ENCODE measurements at regions not wholly inside any gene's neighbourhood (a gene's known extent, or its start where the extent isn't known, plus 50 kb on each side); places are given as distances from the start of the nearest gene placed in this dataset.

- TF ChIP-seq CTCF (IDR thresholded peaks at IDR 0.05; ENCODE audit: extremely low read depth, insufficient read depth, missing control alignments) = no peak
- no peak for DNase-seq (ENCODE audit: low spot score)
- in situ Hi-C loops (cut with MboI; ENCODE audit: low pct_unique_long_range_greater_than_20kb, low sequenced_read_pairs, unreplicated experiment) = no loop called here
Observed at GRCh38 chr14:100392356-100392755, 69.2 kb downstream of the SLC25A47 start.

- in situ Hi-C loops (cut with MboI; ENCODE audit: low pct_unique_long_range_greater_than_20kb, low sequenced_read_pairs, unreplicated experiment) = no loop called here
- DNase-seq (ENCODE audit: low spot score) = no peak
- no peak for TF ChIP-seq CTCF (IDR thresholded peaks at IDR 0.05; ENCODE audit: extremely low read depth, insufficient read depth, missing control alignments)
Observed at GRCh38 chr14:100393362-100393761, 70.2 kb downstream of the SLC25A47 start.

DNA sequence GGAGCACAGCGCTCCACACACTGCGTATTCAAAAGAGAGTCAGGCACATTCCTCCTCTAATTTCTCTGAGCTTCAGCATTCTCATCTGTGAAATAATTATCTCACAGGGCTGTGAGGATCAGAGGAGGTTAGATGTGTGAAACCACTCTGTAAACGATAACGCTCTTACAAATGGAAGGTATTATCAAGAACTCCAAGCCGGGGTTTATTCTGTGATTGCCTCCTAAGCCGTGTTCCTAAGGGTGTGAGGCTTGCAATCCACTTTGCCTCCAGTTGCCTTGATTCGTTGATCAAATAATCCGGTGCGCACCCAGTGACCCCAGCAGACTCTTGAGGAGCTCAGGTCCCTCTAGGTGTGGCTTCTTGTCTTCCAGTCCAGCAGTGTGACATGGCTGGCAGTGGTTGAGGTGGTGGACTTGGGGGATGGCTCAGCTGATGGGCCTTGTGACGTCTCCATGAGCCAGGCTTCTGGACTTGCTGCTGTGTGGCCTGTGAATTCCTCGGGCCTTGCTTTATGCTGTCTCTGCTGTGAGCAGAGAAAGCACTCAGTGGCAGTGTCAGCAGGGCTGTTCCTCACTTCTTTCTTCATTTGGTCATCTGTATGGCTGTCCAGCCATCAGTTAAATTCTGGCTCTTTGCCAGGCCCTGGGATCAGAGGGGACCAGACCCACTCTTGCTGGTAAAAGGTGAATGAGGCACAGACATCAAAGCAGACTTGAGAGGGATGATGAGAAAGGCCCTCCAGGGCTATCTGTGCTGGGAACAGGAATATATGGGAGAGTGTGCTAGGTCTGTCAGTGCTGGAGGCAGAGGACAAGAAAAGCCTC lies 71.0 kb downstream of the SLC25A47 start:
- no peak for TF ChIP-seq CTCF (IDR thresholded peaks at IDR 0.05; ENCODE audit: extremely low read depth, insufficient read depth, missing control alignments)
- in situ Hi-C loops (cut with MboI; ENCODE audit: low pct_unique_long_range_greater_than_20kb, low sequenced_read_pairs, unreplicated experiment) = no loop called here
- no peak for DNase-seq (ENCODE audit: low spot score)

DNA sequence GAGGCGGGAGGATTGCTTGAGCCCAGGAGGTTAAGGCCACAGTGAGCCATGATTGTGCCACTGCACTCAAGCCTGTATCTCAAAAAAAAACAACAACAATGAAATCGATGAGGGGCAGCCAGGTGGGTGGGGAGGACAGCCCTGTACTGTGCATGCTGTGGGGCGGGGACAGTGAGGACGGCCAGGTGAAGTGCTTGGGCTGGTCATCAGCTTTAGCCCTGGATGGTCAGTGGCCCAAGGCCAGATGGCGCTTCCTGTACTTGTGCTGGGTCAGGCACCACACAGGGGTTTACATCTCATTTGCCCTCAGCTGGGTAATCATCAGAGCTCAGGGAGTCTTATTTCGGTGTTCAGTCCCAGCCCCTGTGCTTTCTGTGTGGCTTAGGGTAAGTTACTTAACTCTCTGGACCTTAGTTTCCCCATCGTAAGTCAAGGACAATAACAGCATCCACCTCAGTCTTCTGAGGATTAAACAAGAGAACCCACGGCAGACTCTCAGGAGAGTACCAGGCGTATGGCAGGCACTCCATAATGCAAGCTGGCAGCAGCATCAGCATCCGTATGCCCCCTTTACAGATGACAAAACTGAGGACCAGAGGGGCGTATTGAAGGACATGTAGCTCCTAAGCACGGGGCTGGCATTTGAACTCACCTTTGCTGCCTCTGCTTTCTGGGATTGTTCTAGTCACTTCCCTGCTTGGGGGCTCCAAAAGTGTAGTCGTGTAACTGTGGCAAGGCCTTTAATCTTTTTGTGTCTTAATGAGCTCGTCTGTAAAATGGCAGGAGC lies 71.9 kb downstream of the SLC25A47 start:
- DNase-seq (ENCODE audit: low spot score) = no peak
- in situ Hi-C loops (cut with MboI; ENCODE audit: low pct_unique_long_range_greater_than_20kb, low sequenced_read_pairs, unreplicated experiment) = no loop called here
- no peak for TF ChIP-seq CTCF (IDR thresholded peaks at IDR 0.05; ENCODE audit: extremely low read depth, insufficient read depth, missing control alignments)

DNA sequence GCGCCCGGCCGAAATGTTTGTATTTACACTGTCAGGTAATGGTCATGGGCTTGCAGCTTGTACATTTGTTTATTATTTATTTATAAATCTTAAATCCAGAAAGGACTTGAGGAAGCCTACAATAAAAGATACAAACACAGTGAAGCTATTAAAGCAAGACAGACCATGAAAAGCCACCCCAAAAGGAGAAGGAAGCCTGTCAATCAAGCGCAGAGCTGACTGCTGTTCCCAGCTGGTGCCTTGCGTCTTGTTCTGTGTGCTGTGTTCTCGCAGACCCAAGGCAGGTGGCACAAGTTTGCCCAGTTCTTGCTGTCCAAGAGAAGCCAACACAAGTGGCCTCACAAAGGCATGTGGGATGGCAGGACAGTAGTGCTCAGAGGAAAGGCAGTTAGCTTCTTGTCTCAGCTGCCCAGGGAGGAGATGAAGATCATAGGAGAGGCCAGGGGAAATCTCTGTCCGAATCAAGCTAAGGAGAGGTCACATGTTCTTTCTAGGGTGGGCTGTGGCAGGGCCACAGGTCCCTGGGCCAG lies 73.2 kb downstream of the SLC25A47 start:
- DNase-seq (ENCODE audit: low spot score) = no peak
- in situ Hi-C loops (cut with MboI; ENCODE audit: low pct_unique_long_range_greater_than_20kb, low sequenced_read_pairs, unreplicated experiment) = no loop called here
- TF ChIP-seq CTCF (IDR thresholded peaks at IDR 0.05; ENCODE audit: extremely low read depth, insufficient read depth, missing control alignments) = no peak

GRCh38 chr14:100397005-100397404 lies 73.9 kb downstream of the SLC25A47 start:
- no peak for TF ChIP-seq CTCF (IDR thresholded peaks at IDR 0.05; ENCODE audit: extremely low read depth, insufficient read depth, missing control alignments)
- in situ Hi-C loops (cut with MboI; ENCODE audit: low pct_unique_long_range_greater_than_20kb, low sequenced_read_pairs, unreplicated experiment) = no loop called here

More at GRCh38 chr14:100397005-100397404, 73.9 kb downstream of the SLC25A47 start:
- no peak for DNase-seq (ENCODE audit: low spot score)
